ENCODE measurements at regions not wholly inside any gene's neighbourhood (a gene's known extent, or its start where the extent isn't known, plus 50 kb on each side); places are given as distances from the start of the nearest gene placed in this dataset.

DNA sequence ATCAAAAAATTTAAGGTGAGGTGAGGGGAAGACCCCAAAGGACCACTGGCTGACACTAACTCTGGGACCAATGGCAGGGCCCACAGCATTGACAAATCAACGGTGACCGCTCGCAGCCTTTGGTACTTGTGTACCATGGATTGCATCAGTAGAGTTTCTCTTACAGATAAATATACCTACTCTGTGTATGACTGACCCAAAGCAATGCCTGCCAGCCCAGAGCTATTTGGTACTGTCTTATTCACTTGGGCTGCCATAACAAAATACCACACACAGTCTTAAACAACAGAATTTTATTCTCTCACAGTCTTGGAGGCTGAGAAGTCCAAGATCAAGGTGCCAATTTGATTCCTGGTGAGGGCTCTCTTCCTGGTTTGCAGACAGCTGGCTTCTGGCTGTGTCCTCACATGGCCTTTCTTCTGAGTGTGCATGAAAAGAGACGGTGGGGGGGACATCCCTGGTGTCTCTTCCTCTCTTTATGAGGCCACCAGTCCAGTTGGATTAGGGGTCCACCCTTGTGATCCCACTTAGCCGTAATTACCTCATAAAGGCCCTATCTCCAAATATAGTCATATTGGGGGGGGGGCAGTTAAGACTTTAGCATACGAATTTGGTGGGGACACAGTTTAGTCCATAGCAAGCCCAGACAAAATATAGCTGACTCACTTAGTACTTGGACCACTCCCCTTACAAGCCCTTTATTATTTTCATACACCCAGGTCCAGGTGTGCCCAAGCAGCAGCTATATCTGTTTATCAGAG is 336.3 kb downstream of the CD83 start:
- no peak for DNase-seq (ENCODE audit: insufficient read length, low spot score, missing footprints)
- Histone ChIP-seq H3K4me2 (ENCODE audit: insufficient read depth, low read length) (no peak overlapping the region), H2AFZ (ENCODE audit: low read length) (no peak overlapping the region), H3K79me2 (ENCODE audit: insufficient read depth, low read length) (no peaks in the 10 kb centered on the region), H3K4me3 (ENCODE audit: insufficient read depth, low read length) (no peak overlapping the region), H3K27ac (ENCODE audit: low read depth, low read length) (no peak overlapping the region), H3K27me3 (ENCODE audit: insufficient read depth, low read length) (no peaks in the 10 kb centered on the region), H3K4me1 (ENCODE audit: insufficient read depth, low read length) (peaks cover 9% of the 10 kb centered on the region), H3K36me3 (ENCODE audit: insufficient read depth, low read length) (no peaks in the 10 kb centered on the region), H4K20me1 (ENCODE audit: insufficient read depth, low read length) (no peaks in the 10 kb centered on the region), H3K9me3 (ENCODE audit: low read depth, low read length) (no peaks in the 10 kb centered on the region)
- TF ChIP-seq, protein P1, sequence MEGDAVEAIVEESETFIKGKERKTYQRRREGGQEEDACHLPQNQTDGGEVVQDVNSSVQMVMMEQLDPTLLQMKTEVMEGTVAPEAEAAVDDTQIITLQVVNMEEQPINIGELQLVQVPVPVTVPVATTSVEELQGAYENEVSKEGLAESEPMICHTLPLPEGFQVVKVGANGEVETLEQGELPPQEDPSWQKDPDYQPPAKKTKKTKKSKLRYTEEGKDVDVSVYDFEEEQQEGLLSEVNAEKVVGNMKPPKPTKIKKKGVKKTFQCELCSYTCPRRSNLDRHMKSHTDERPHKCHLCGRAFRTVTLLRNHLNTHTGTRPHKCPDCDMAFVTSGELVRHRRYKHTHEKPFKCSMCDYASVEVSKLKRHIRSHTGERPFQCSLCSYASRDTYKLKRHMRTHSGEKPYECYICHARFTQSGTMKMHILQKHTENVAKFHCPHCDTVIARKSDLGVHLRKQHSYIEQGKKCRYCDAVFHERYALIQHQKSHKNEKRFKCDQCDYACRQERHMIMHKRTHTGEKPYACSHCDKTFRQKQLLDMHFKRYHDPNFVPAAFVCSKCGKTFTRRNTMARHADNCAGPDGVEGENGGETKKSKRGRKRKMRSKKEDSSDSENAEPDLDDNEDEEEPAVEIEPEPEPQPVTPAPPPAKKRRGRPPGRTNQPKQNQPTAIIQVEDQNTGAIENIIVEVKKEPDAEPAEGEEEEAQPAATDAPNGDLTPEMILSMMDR (IDR thresholded peaks at IDR 0.05; ENCODE audit: extremely low read depth, low read depth, low read length): no peak

DNA sequence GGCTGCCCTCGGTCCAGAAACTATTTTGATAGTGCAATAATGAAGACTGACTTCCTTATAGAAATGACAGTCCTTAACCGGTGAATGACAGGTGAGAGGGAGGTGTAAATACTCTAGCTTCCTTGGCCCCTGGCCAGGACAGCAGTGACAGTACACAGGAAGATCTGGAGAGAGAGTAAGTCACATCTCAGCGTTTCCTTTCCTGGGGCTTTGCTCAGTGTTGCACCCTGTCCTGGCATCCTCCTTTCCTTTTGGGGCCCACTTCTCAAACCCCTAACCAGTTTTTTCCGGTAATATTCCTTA is 336.9 kb downstream of the CD83 start:
- peaks cover 13% of the 10 kb centered on the region for H3K4me1 ChIP-seq (ENCODE audit: insufficient read depth, low read length)
- H3K9me3 ChIP-seq (ENCODE audit: low read depth, low read length): no peaks in the 10 kb centered on the region
- no peaks in the 10 kb centered on the region for H3K79me2 ChIP-seq (ENCODE audit: insufficient read depth, low read length)

DNA sequence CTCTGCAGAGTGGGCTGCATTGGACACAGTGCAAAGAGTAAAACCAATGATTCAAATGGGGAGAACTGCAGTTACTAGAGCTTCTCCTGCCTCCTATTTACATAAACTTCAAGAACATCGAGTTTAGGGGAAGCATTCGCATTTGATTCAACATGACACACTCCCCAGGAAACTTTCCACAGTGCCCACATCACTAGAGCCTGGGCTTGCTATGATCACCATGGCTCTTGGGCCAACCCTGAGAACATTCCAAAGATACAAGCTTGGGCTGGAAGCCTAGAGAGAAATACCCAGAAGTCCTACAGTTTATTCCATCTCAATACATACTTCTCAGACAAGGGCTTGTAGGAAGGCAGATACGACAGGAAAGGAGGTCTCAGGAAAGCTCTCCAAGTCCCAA is 337.9 kb downstream of the CD83 start:
- H2AFZ ChIP-seq (ENCODE audit: low read length): no peak overlapping the region
- H3K27ac ChIP-seq (ENCODE audit: low read depth, low read length): no peak overlapping the region
- H3K36me3 ChIP-seq (ENCODE audit: insufficient read depth, low read length): no peaks in the 10 kb centered on the region
- peaks cover 13% of the 10 kb centered on the region for H3K4me1 ChIP-seq (ENCODE audit: insufficient read depth, low read length)
- no peaks in the 10 kb centered on the region for H3K79me2 ChIP-seq (ENCODE audit: insufficient read depth, low read length)
- no peak for DNase-seq (ENCODE audit: insufficient read length, low spot score, missing footprints)
- TF ChIP-seq, protein P1 (IDR thresholded peaks at IDR 0.05; ENCODE audit: extremely low read depth, low read depth, low read length): no peak
- no peaks in the 10 kb centered on the region for H3K9me3 ChIP-seq (ENCODE audit: low read depth, low read length)
- no peaks in the 10 kb centered on the region for H3K27me3 ChIP-seq (ENCODE audit: insufficient read depth, low read length)
- no peak overlapping the region for H3K4me3 ChIP-seq (ENCODE audit: insufficient read depth, low read length)
- no peaks in the 10 kb centered on the region for H4K20me1 ChIP-seq (ENCODE audit: insufficient read depth, low read length)
- H3K4me2 ChIP-seq (ENCODE audit: insufficient read depth, low read length): no peak overlapping the region

More for the DNA sequence above, 336.9 kb downstream of the CD83 start:
- TF ChIP-seq, protein P1 (IDR thresholded peaks at IDR 0.05; ENCODE audit: extremely low read depth, low read depth, low read length): no peak
- H3K4me3 ChIP-seq (ENCODE audit: insufficient read depth, low read length): no peak overlapping the region
- H3K4me2 ChIP-seq (ENCODE audit: insufficient read depth, low read length): no peak overlapping the region
- H3K27ac ChIP-seq (ENCODE audit: low read depth, low read length): no peak overlapping the region
- no peaks in the 10 kb centered on the region for H3K36me3 ChIP-seq (ENCODE audit: insufficient read depth, low read length)
- no peaks in the 10 kb centered on the region for H3K27me3 ChIP-seq (ENCODE audit: insufficient read depth, low read length)
- H2AFZ ChIP-seq (ENCODE audit: low read length): no peak overlapping the region
- no peaks in the 10 kb centered on the region for H4K20me1 ChIP-seq (ENCODE audit: insufficient read depth, low read length)
- DNase-seq (ENCODE audit: insufficient read length, low spot score, missing footprints): no peak

DNA sequence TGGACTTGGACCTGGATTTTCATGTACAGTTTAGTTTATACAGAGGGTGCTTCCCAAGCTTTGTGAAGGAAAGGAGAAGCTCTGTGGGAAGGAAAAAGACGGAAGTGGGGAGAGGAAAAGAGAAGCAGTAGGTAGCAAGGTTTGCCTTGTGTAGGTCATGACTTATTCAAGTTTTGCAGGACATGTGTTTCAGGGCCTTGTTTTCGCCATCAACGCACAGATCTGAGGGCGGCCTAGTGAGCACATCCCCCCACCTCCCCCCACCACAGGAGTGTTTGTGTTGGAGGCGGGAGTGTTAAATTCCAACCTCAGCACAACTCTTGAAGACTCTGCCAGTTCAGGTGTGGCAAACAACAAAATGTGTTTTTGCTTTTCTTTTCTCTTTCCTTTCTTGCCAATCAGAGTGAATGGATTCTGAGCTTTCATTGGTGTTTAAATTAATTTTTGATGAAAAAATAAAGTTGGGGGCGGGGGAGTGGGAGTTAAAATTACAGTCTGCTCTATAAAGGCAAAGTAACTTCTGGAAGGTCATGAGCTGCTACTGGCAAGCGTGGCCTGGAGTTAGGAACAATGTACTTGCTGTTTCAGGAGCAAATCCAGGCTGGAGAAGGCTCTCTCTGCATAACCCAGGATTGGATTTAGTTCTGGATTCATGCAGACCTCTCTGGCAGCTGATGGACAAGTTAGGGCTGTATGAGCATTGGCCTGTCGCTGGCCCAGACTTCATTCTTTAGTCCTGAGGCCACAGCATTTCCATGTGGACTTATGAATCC is 338.5 kb downstream of the CD83 start:
- H3K4me3 ChIP-seq (ENCODE audit: insufficient read depth, low read length): no peak overlapping the region
- no peaks in the 10 kb centered on the region for H3K27me3 ChIP-seq (ENCODE audit: insufficient read depth, low read length)
- H3K9me3 ChIP-seq (ENCODE audit: low read depth, low read length): no peaks in the 10 kb centered on the region
- no peaks in the 10 kb centered on the region for H4K20me1 ChIP-seq (ENCODE audit: insufficient read depth, low read length)
- H3K36me3 ChIP-seq (ENCODE audit: insufficient read depth, low read length): no peaks in the 10 kb centered on the region
- no peak overlapping the region for H3K4me2 ChIP-seq (ENCODE audit: insufficient read depth, low read length)
- DNase-seq (ENCODE audit: insufficient read length, low spot score, missing footprints): no peak
- no peak overlapping the region for H3K27ac ChIP-seq (ENCODE audit: low read depth, low read length)
- no peaks in the 10 kb centered on the region for H3K79me2 ChIP-seq (ENCODE audit: insufficient read depth, low read length)
- TF ChIP-seq, protein P1 (IDR thresholded peaks at IDR 0.05; ENCODE audit: extremely low read depth, low read depth, low read length): no peak
- no peak overlapping the region for H2AFZ ChIP-seq (ENCODE audit: low read length)
- H3K4me1 ChIP-seq (ENCODE audit: insufficient read depth, low read length): peaks cover 13% of the 10 kb centered on the region
